GM12878 (cell line): ENCODE measurements at regions not wholly inside any gene's neighbourhood (a gene's known extent, or its start where the extent isn't known, plus 50 kb on each side); places are given as distances from the start of the nearest gene placed in this dataset.

ENCODE experiments used
- ATAC-seq: fragments of 200-7000 bp; cut with Tn5 transposase; 3 replicates; pipeline ENCODE4 v1.9.1; 2020; ENCODE audit warnings: mild to moderate bottlenecking, moderate library complexity
- BruUV-seq: library from RNA; stranded (reverse); fragments of 400-500 nt; replicated peaks from 2 replicates; lab custom pipeline; 2021; lab: Mats Ljungman, UMichigan
- CTCF ChIA-PET: fragments of 300-600 bp; sonication (Branson Sonifier 250); formaldehyde crosslinking; extraction: SDS; loops from one replicate; lab custom pipeline; 2021; ENCODE audit warnings: inconsistent platforms; lab: Yijun Ruan, JAX
- POLR2A ChIA-PET: fragments of 350-600 bp; formaldehyde crosslinking; extraction: SDS; loops from one replicate; lab custom pipeline; 2021; ENCODE audit warnings: inconsistent platforms; lab: Charles Lee
- RAD21 ChIA-PET: fragments of 300-600 bp; sonication (Branson Sonifier 250); formaldehyde crosslinking; loops from one replicate; lab custom pipeline; 2023; ENCODE audit warnings: antibody characterized with exemption; ENCODE audit not compliant: unreplicated experiment; lab: Charles Lee
- SMC1A ChIA-PET: fragments of 300-600 bp; sonication (Branson Sonifier 250); formaldehyde crosslinking; loops from one replicate; lab custom pipeline; 2023; ENCODE audit not compliant: unreplicated experiment, uncharacterized antibody; lab: Charles Lee
- DNase-seq: peaks from one replicate; pipeline ENCODE4 v3.0.0-alpha.2; 2011; ENCODE audit warnings: low read depth, low spot score
- FAIRE-seq: peaks from 3 replicates; lab custom pipeline; 2011; peaks lifted over from hg19 to GRCh38; lab: Jason Lieb, UNC
- H2AFZ ChIP-seq: 2 replicates; pipeline ENCODE4 v1.6.0; 2011; ENCODE audit warnings: low read depth, low read length, control low read depth; ENCODE audit not compliant: control insufficient read depth
- H3K27ac ChIP-seq: 2 replicates; pipeline ENCODE4 v1.5.1; 2011; ENCODE audit warnings: control low read depth; ENCODE audit not compliant: control insufficient read depth, insufficient read depth
- H3K27me3 ChIP-seq, 2 experiments: replicated peaks in 1 of 2; 2 replicates each; pipeline versions ENCODE4 v1.6.0 to v1.6.1; 2011; ENCODE audit warnings: low read length in 1 of 2; ENCODE audit not compliant: control insufficient read depth in 2 of 2, insufficient read depth in 2 of 2
- H3K36me3 ChIP-seq, 2 experiments: 2 replicates each; pipeline ENCODE4 v1.5.1; 2011; ENCODE audit warnings: low read length in 1 of 2; ENCODE audit not compliant: control insufficient read depth in 2 of 2, insufficient read depth in 2 of 2
- H3K4me1 ChIP-seq: 2 replicates; pipeline ENCODE4 v1.6.1; 2011; ENCODE audit warnings: mild to moderate bottlenecking, low read length, moderate library complexity, mixed read lengths; ENCODE audit not compliant: control insufficient read depth, insufficient read depth
- H3K4me2 ChIP-seq: 2 replicates; pipeline ENCODE4 v1.6.0; 2011; ENCODE audit warnings: control low read depth; ENCODE audit not compliant: control insufficient read depth, insufficient read depth
- H3K4me3 ChIP-seq: fragments of 200-600 bp; sonication (generic); 2 replicates; pipeline ENCODE4 v1.5.1; 2016
- H3K79me2 ChIP-seq: 2 replicates; pipeline ENCODE4 v1.6.0; 2011; ENCODE audit warnings: low read length; ENCODE audit not compliant: control insufficient read depth, insufficient read depth
- H3K9ac ChIP-seq: 2 replicates; pipeline ENCODE4 v1.8.0; 2011; ENCODE audit warnings: low read length, control low read depth, mixed read lengths; ENCODE audit not compliant: control insufficient read depth, insufficient read depth
- H3K9me3 ChIP-seq: replicated peaks from 3 replicates; pipeline ENCODE4 v1.5.1; 2011; ENCODE audit warnings: mild to moderate bottlenecking, low read length; ENCODE audit not compliant: control insufficient read depth, insufficient read depth
- H4K20me1 ChIP-seq: 2 replicates; pipeline ENCODE4 v1.6.0; 2011; ENCODE audit not compliant: control insufficient read depth, insufficient read depth
- CEBPB ChIP-seq, 2 experiments: fragments of 150-350 bp in 1 of 2; IDR thresholded peaks; 2 replicates each; pipeline ENCODE4 v1.6.1; 2012 to 2014; ENCODE audit warnings: low read depth in 2 of 2, low read length in 2 of 2, borderline replicate concordance in 1 of 2, inconsistent platforms in 1 of 2
- DPF2 ChIP-seq: fragments of 450-650 bp; IDR thresholded peaks from 2 replicates; pipeline ENCODE4 v1.6.1; 2017; ENCODE audit warnings: mild to moderate bottlenecking
- EED ChIP-seq: sonication (generic); IDR thresholded peaks from 2 replicates; pipeline ENCODE4 v1.6.1; 2016; ENCODE audit warnings: antibody characterized with exemption, low read depth
- GATAD2B ChIP-seq: fragments of 450-650 bp; conservative IDR thresholded peaks from 2 replicates; pipeline ENCODE4 v1.6.1; 2017; ENCODE audit warnings: low read depth, mild to moderate bottlenecking, moderate library complexity
- NFIC ChIP-seq: IDR thresholded peaks from 2 replicates; pipeline ENCODE4 v1.6.1; 2012; ENCODE audit warnings: low read depth, mild to moderate bottlenecking, inconsistent platforms, low read length, moderate library complexity
- PAX8 ChIP-seq: fragments of 450-650 bp; IDR thresholded peaks from 2 replicates; pipeline ENCODE4 v1.6.1; 2017; ENCODE audit warnings: mild to moderate bottlenecking, moderate library complexity
- STAT3 ChIP-seq: IDR thresholded peaks from 2 replicates; pipeline ENCODE4 v1.6.1; 2011; ENCODE audit warnings: low read depth, low read length, improper control_type of control experiment
- WGBS: methylation state at CpG from one replicate; pipeline ENCODE4 v1.1.6; 2016; ENCODE audit warnings: low lambda C conversion rate; ENCODE audit not compliant: insufficient replicate concordance, insufficient coverage; ENCODE audit errors: missing lambda C conversion rate; 5-methylcytosine and 5-hydroxymethylcytosine counted together
- in situ Hi-C: fragments of 300-500 bp; cut with MboI; formaldehyde crosslinking; loops from 9 replicates; pipeline ENCODE4 v1.14.3; 2018; ENCODE audit warnings: mixed read lengths
- intact Hi-C: fragments of 100-400 bp; cut with micrococcal nuclease; formaldehyde crosslinking; loops from one replicate; pipeline ENCODE4 v1.14.2; 2022; ENCODE audit not compliant: unreplicated experiment
- TF ChIP-seq, protein P1 (sequence below): fragments of 450-650 bp; IDR thresholded peaks from 2 replicates; pipeline ENCODE4 v1.6.1; 2018; ENCODE audit warnings: borderline replicate concordance, mild to moderate bottlenecking; ENCODE audit not compliant: partially characterized antibody
- TF ChIP-seq, protein P2 (sequence below): fragments of 450-650 bp; IDR thresholded peaks from 2 replicates; pipeline ENCODE4 v1.6.1; 2017; ENCODE audit warnings: mild to moderate bottlenecking, moderate library complexity

DNA sequence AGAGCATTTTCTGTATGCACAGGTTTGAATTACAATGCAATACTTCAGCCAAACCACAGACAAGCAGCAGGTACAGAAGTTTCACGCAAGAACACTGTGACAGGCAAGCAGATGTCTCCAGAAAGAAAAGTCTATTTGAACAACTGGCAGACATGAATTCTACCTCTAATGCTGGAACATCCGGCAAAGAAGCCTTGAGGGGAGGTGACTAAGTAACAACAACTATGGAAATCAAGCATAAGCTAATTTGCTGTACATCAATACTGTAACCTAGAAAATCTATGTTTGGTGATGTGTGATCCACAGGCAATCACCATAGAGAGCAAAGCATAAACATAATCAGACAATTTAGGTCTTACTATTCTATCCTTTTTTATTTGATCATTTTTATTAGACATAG is 65.5 kb downstream of the PLK2 start:
- Histone ChIP-seq H3K4me2 (no peak overlapping the region), H3K27me3 (no peaks in the 10 kb centered on the region), H3K27ac (no peak overlapping the region), H3K36me3 (no peaks in the 10 kb centered on the region), H4K20me1 (no peaks in the 10 kb centered on the region), H3K4me3 (no peak overlapping the region), H3K9ac (no peak overlapping the region), H3K4me1 (no peaks in the 10 kb centered on the region), H3K79me2 (no peaks in the 10 kb centered on the region), H3K9me3 (no peaks in the 10 kb centered on the region), H2AFZ (no peak overlapping the region)
- FAIRE-seq (no peak), ATAC-seq (no peak), DNase-seq (no peak)
- ChIA-PET POLR2A (no interaction called here), SMC1A (no interaction called here), RAD21 (no interaction called here), CTCF (no interaction called here)
- intact Hi-C loops: no loop called here
- no TSS peak for BruUV-seq
- TF ChIP-seq CEBPB (IDR thresholded peaks at IDR 0.05; ENCODE audit: borderline replicate concordance in 1 of 2, low read depth in 2 of 2, low read length in 2 of 2): no peak
- no peak for TF ChIP-seq EED
- TF ChIP-seq, protein P1, sequence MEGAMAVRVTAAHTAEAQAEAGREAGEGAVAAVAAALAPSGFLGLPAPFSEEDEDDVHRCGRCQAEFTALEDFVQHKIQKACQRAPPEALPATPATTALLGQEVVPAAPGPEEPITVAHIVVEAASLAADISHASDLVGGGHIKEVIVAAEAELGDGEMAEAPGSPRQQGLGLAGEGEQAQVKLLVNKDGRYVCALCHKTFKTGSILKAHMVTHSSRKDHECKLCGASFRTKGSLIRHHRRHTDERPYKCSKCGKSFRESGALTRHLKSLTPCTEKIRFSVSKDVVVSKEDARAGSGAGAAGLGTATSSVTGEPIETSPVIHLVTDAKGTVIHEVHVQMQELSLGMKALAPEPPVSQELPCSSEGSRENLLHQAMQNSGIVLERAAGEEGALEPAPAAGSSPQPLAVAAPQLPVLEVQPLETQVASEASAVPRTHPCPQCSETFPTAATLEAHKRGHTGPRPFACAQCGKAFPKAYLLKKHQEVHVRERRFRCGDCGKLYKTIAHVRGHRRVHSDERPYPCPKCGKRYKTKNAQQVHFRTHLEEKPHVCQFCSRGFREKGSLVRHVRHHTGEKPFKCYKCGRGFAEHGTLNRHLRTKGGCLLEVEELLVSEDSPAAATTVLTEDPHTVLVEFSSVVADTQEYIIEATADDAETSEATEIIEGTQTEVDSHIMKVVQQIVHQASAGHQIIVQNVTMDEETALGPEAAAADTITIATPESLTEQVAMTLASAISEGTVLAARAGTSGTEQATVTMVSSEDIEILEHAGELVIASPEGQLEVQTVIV: no peak
- no peak for TF ChIP-seq DPF2
- no peak for TF ChIP-seq GATAD2B
- TF ChIP-seq, protein P2, sequence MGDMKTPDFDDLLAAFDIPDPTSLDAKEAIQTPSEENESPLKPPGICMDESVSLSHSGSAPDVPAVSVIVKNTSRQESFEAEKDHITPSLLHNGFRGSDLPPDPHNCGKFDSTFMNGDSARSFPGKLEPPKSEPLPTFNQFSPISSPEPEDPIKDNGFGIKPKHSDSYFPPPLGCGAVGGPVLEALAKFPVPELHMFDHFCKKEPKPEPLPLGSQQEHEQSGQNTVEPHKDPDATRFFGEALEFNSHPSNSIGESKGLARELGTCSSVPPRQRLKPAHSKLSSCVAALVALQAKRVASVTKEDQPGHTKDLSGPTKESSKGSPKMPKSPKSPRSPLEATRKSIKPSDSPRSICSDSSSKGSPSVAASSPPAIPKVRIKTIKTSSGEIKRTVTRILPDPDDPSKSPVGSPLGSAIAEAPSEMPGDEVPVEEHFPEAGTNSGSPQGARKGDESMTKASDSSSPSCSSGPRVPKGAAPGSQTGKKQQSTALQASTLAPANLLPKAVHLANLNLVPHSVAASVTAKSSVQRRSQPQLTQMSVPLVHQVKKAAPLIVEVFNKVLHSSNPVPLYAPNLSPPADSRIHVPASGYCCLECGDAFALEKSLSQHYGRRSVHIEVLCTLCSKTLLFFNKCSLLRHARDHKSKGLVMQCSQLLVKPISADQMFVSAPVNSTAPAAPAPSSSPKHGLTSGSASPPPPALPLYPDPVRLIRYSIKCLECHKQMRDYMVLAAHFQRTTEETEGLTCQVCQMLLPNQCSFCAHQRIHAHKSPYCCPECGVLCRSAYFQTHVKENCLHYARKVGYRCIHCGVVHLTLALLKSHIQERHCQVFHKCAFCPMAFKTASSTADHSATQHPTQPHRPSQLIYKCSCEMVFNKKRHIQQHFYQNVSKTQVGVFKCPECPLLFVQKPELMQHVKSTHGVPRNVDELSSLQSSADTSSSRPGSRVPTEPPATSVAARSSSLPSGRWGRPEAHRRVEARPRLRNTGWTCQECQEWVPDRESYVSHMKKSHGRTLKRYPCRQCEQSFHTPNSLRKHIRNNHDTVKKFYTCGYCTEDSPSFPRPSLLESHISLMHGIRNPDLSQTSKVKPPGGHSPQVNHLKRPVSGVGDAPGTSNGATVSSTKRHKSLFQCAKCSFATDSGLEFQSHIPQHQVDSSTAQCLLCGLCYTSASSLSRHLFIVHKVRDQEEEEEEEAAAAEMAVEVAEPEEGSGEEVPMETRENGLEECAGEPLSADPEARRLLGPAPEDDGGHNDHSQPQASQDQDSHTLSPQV: no peak
- TF ChIP-seq NFIC: no peak
- no peak for TF ChIP-seq PAX8
- no peak for TF ChIP-seq STAT3
- in situ Hi-C loops: no loop called here
- 83% methylated on average over 2 of the region's 2 CpGs for WGBS
